Femur (tissue), 1 donor: ENCODE measurements at regions not wholly inside any gene's neighbourhood (a gene's known extent, or its start where the extent isn't known, plus 50 kb on each side); places are given as distances from the start of the nearest gene placed in this dataset.
"Not testable (repeated sequence)": the region's sequence is repeated elsewhere in the genome, so short reads cannot be mapped to it uniquely, and the experiment has no call there.

Experiments
- DNase-seq: peaks from one replicate; pipeline ENCODE4 v3.0.0-alpha.2; 2017

DNA sequence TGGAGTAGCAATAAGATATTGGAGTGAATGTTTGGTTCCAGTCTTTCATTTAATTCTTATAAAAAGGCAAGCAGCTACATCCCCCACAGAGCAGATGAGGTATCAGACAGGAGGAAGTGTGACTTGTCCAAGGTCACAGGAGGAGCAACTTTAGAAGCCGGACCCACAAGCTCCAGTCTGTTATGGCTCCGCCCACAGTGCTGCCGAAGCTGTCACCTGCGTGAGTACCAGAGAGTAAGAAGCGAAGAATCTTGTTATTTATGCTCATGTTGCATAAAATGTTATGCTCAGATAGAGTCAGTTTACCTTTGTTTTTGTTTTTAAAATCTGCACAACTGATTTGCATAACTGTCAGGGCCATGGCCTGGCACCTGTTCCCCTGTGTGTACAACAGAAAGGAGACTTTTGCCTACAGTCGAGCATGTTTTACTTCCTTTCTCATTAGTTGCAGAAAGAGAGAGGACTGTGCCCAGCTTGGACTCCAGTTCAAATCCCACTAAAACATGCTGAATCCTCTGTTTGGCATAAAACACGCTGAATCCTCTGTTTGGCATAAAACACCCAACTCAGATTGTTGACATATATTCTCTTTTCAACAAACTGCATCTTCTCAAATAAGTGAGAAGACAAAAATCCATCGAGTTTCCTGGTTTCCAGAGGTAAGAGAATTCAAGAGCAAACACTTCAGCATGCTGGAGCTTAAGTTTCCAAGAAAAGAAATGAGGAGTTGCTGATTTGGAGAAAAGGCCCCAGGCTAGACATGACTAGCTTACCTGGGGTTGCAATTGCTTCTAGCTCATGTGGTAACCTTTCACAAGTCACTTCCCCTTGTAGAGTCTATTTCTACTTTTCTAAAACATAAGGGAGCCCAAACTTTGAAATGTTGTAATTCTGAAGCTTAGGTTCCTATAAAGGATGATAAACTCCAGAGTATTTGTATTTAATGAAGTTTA, 409.8 kb upstream of the ZMIZ1 start:
- DNase-seq: no peak

DNA sequence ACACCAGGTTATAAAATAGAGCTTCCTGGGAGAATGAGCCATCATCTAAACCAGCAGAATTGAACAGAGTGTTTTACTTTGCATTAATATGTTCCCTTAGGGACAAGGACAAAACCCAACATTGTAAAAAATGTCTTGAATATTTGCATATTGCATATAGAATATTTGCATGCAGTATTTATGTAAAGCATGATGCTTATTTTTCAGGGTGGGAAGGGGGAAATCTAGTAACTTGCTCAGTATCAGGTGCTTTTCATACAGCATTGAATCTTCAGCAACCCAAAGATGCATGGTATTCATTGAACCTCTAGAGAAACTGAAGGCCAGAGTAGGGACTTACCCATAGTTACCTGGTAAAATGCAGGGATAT, 409.2 kb upstream of the ZMIZ1 start:
- no peak for DNase-seq

DNA sequence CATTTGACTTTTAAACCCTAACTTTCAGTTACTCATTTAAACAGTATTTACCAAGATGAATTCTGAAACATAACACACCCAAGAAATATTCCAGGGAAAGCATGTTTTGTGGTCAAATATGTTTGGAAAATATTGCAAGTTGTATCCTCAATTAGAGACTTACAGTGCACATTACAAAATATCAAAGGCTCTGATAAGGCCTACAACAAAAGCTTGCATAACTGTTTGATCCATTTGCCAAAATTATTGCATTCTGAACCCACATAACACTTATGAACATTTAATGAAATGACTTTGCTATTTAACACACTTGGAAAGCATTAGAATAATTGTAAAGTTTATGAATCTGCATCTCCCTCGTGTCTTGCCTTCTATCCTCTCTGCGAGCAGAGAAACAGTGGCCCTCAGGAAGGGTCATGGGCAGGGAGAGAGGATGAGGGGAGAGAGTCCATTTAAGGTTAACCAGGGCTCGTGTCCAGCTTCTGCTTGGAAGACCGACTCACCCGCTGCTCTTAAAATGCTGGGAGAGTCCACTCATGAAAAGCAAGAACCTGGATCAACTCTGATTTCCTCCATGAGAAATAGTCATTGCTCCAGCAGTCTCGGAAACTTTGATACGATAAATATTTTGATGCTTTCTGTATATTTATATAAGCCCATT, 408.2 kb upstream of the ZMIZ1 start:
- DNase-seq: no peak

DNA sequence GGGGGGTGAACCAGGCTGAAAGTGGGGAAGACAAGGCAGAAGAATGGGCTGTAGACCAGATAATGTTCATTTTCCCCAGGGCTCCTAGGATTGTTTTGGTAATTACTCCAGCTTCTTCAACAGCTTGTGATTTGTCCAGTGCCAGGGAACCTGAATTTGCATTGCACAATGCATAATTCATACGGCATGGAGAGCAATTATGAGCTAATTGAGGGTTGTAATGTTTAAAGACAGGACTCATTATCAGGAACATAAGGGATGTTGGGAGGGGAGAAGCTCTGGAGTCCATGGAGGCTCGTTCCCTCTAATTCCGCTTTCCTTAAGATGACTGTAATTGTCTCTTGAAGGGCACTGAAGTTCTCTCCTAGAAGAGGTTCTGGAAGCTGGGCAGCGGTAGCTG, 405.0 kb upstream of the ZMIZ1 start:
- no peak for DNase-seq

DNA sequence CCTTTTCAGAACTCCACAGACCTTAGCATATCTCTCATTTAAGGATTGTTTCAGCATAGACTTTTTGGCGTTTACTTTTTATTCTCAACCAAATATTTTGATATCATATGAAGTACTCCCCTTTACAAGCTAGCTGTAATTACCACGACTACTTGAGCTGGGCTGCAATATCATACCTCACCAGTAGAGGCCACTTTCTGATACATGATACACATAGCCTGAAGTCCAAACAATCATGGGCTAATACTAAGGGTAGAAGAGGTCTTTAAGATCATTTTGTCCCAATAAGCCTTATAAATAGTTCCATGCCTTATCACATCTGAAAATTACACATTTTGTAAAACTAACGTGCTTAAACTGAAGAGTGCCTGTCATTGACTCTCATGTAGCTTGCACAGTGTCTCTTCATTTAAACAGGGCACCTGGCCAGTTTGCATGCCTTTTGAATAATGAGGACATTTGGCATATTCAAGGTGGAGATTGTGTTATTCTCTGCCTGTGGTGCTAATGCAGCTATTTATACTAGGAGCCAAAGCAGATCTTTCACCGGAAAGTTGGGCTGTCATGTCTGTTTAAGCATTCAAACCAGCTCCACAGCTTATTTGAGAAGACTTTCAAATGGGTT, 403.7 kb upstream of the ZMIZ1 start:
- no peak for DNase-seq

DNA sequence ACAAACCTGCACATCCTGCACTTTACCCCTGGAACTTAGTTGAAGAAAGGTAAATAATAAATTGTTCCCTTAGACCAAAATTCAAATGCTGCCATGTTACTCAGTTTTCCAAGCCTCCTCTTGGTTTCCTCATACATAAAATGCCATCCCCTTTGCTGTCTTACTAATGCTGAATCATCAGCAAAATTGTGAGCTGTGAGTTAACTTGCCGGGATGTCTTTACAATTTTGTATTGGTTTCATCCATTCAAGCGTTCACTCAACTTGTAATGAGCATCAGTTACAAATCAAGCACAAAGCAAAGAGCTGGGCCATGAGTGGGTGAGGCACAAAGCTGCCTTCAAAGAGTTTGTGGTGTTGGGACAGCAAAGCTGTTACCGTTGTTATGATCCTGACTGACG, 395.8 kb upstream of the ZMIZ1 start:
- DNase-seq: no peak

DNA sequence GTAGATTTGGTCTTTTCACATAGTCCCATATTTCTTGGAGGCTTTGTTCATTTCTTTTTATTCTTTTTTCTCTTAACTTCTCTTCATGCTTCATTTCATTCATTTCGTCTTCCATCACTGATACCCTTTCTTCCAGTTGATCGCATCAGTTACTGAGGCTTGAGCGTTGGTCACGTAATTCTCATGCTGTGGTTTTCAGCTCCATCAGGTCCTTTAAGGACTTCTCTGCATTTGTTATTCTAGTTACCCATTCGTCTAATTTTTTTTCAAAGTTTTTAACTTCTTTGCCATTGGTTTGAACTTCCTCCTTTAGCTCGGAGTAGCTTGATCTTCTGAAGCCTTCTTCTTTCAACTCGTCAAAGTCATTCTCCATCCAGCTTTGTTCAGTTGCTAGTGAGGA, 387.6 kb upstream of the ZMIZ1 start:
- DNase-seq: not testable (repeated sequence)

DNA sequence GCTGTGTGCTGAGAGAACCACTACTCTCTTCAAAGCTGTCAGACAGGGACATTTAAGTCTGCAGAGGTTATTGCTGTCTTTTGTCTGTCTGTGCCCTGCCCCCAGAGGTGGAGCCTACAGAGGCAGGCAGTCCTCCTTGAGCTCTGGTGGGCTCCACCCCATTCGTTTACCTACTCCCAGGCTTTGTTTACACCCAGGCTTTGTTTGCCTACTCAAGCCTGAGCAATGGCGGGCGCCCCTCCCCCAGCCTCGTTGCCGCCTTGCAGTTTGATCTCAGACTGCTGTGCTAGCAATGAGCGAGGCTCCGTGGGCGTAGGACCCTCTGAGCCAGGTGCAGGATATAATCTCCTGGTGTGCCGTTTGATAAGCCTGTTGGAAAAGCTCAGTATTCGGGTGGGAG, 386.8 kb upstream of the ZMIZ1 start:
- DNase-seq: not testable (repeated sequence)

DNA sequence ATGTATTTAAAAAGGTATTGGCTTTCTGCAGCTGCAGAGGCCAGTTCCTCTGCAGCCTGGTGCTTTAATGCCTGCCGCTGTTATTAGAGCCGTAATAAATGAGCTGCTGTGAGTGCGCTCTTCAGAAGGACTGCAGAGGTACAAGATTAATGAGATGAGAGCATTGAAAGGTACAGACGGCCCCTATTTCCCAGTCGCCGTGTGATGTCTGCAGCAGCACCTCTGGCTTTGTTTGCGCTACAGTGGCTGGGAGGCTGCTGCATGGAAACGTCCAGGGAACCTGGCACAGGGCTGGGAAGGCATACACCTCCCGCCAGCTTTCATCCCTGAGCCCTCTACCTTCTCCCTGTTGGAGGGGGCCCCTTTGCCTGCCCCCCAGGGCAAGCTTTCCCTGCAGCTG, 383.8 kb upstream of the ZMIZ1 start:
- DNase-seq: no peak

DNA sequence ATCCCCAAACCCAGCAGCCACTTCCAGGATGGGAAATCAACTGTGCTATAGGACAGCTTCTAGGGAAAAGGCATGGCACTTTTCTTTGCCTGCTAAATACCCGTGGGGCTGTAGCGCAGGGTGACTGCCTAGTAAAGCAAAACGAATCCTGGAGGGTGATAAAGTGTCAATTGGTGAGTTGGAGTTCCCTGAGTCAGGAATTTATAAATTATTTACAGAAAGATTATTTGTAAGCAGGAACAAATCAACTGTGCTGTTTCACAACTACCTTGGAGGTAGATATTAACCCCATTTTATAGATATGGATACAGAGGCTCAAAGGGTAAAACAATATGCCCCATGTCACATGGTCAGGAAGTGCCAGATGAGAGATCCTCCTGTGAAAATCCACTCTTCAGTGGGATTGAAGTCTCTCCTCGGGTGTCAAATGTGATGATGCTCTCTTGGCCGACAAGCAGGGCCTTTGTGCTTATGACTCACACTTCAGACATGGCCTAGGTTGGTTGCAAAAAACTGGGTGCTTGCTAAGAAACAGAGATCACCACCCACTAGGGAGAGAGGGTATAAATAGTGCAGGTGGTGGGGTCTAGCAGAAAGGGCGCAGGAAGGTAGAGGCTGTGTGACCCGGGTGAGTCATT, 383.2 kb upstream of the ZMIZ1 start:
- DNase-seq: no peak

DNA sequence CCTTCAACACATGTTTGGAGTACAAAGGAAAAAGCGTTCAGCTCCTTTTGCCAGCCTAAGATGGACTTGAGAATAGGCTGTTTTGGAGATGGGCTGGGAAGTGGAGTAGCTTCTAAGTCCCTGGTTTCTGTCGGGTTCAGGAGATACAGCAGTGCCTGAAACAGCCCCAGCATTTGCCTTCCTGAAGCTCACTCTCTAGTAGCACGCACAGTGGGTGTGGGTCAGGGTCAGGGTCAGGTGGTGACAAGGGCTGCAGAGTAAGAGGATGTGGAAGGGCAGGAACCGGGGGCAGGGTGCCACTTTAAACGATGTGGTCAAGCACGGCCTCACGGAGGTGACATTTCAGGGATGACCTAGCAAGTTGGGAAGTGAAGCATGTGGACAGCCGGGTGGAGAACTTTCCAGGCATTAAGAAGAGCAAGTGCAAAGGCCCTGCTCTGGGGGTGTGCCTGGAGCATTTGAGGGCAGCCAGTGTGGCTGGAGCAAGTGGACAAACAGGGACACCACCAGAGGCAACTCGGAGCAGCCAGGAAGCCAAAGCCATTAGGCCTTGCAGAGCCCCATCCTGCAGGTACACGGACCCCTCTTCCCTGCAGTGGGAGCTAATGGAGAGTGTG, 382.2 kb upstream of the ZMIZ1 start:
- no peak for DNase-seq

DNA sequence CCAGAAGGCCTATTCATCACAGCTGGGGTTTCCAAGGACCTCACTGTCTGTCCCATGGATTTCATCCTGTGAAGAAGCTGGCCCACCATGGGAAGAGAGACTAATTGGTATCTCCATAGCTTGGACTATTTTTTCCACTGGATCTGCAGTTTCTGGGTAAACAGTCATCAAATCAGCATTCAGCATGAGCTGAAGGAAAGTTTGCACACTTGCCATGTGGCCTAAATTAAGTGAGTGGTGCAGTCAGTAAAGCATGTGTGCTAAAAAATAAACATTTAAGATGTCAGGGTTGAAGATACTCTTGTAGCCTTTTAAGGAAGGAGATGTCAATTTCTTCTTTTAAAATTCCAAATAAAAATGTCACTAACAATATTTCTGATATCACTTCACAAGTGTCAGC, 381.1 kb upstream of the ZMIZ1 start:
- no peak for DNase-seq

DNA sequence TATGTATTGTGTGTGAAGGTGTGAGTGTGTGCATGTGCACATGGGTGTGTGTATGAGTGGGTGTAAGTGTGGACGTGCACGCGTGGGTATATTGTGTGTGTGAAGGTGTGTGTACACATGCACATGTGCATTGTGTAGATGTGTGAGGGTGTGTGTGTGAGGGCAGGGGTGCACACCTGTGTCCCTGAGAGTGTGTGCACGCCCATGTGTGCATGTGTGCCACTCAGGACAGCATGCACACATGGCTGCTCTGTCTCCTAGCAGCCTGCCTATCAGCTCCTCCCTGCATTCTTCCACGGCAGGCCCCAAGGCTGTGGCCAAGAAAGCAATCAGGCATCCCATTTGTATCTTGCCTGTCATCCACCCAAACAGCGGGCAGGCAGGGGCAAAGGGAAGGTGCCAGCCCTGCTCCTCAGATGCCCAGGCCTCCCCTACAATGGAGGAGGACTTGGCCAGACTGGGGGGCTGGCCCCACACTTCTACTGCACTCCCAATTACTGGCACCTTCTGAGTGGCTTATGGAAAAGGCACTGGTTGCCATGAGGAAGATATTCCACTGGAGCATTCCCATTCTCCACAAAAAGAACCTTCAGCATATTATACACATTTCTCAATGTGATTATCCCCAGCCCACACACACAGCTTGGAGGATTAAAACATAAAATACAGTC, 380.4 kb upstream of the ZMIZ1 start:
- peak; percentile 30 for DNase-seq

DNA sequence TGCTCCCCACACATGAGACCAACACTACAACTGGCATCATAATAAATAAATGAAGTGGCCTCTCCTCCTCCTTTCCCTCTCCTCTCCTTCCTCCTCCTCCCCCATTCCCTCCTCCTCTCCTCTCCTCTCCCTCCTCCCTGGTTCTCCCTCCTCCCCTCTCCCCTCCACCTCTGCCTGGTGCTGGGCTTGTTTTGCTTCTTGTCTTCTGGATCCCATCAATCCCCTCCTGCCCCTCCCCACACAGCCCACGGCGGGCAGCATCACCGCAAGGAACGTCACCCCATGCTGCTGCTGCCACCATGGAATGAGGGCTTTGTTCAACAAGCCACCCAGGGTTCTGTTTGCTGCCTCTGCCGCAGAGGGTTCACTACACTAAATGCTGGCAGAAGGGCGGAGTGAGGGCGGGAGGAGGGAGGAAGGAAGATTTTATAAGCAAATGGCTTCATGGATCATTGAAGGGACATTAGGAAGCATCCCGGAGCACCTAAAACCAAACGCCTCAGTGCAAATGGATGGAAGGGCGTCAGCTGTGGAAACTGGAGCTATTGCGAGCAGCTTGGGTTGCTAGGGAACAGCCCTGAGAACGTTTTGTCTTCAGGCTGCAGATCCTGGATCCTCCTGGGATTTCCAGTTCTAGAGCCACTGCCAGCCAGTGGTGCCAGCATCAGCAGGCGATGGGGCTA, 379.7 kb upstream of the ZMIZ1 start:
- DNase-seq: peak; percentile 76

DNA sequence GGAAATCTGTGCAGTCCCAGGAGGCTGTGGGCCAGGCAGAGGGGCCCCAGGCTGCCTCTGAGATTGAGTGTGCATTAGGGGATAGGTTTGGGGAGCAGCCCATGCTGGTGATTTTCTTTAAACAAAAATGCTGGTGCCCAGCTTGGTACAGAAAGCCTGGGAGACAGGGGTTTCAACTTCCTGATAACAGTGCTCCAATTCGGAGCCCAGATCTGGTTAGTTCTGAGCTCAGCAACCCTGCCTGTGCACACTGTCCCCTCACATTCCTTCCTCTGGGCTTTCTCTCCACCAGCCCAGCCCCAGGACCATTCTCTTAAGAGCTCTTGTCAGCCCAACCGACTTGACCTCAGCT, 379.2 kb upstream of the ZMIZ1 start:
- DNase-seq: no peak

DNA sequence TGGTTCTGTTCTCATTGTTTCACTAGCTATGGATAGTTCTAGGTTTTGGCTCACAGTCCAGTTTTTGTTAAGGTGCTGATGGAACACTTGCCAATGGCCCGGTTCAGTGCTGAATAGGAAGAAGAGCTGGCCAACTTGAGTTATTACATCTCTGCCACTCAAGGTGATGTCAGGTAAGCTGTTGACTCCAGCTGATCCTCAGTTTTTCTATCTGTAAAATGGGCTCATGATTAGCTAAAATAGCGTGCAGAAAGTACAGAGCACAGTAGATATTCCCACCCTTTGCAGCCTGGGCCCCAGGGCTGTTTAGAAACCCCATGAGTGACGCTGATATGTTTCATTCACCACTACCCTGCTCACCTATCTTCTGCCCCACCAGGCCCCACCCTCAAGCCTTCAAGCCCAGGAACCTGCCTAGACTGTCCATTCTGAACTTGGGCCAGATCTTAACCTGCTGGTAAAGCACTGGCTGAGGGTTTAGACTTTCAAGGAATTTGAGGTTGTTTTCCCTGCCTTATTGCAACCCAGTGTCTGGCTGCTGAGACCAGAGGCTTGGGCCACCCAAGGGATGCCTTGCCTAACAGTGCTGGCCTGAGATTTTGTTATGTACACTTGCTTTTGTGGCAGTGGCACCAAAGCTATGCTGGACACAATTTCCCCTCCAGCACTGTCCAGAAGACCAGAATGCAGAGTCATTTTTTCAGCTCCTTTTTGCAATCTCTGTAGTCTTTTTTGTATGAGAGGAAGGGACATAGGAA, 378.2 kb upstream of the ZMIZ1 start:
- no peak for DNase-seq

DNA sequence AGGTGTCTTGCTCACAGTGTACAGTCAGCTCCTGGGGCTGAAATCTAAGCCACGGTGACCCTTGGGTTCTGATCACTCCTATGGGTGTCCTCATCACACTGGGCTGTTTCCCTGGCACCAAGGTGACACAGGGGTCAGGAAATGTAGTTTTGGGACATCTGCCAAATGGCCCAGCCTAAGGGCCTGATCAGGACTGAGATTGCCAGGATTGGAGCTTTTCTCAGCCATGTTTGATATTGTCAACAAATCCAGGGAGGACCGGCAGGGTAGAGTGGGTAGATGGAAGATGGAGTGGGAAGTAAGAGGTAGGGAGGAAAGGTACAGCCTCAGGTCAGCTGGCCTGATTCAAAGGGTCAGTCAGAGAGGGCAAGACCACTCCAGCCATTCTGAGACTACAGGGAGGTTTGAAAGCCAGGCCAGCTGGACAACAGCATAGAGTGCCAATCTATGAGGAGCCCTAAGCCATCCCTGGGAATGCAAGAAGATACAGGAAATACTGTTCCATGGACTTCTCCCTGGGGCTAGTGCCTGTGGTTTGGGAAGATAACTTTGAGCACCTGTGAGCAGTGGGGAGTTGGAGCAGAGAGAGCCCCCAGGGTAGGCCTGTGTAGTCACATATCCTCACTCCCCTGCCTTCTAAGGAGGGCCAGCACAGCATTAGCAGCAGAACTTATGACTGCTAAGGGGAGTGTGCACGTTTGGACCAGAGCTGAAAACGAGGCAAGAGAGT, 377.3 kb upstream of the ZMIZ1 start:
- no peak for DNase-seq

DNA sequence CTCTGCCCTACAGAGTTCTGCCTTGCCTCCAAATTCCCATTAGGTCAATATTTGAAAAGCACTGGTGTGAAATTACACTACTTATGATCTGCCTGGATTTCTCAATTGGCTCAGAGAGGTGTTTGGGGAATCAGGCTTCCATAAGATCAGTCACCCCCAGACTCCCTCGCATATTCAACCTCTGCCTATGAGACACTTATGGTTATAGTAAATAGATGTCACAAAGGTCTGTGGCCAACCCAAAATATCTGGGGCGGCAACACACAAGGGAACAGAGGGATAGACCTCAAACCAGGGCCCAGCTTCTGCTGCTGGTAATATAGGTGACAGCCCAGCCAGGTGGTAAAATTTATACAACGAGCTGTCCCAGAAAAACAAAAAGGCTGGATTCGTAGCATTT, 376.7 kb upstream of the ZMIZ1 start:
- DNase-seq: no peak

DNA sequence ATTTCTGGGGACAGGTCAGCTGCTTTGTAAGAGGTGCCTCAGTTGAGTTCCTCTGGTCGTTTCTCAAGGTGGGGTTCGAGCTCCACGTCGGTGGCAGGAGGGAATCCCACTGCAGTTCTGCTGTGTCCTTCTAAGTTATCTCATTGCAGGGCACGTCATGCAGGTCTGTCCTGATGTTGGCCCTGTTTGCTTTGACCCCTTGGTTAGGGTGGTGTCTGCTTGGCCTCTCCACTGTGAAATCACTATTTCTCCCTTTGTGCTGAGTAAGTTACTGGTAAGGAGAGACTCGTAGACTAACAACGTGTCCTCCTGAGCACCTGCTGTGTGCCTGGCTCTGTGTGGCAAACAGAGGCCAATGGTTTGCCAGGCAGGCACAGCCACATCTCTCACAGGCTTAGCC, 372.9 kb upstream of the ZMIZ1 start:
- DNase-seq: no peak

DNA sequence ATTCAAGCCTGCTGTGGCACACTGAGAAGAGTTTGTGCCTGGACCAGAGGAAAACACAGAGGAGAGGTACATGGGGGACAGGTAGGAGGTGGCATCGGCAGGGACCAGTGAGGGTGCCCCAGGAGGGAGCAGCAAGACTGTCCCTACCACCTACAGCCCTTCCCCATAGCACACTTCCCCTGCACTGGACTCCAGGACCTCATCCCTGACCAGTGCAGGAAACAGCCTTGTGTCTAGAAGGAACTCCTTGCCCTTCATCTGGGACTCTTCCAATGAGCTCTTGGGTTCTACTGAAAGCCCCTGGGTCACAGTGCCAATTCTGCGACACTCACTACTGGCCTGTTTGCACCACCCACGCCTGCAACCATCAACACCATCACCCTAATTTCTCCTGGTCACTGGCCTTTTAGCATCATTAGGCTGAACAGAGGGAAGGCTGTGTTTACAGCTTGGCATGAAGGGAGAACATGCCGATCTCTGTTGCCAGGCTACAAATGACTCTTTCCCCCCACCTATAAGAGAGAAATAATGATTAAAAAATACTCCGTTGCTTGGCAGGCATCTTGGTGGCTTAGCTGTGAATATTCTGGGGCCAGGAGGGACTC, 371.9 kb upstream of the ZMIZ1 start:
- no peak for DNase-seq
